ENCODE measurements at regions not wholly inside any gene's neighbourhood (a gene's known extent, or its start where the extent isn't known, plus 50 kb on each side); places are given as distances from the start of the nearest gene placed in this dataset.

DNA sequence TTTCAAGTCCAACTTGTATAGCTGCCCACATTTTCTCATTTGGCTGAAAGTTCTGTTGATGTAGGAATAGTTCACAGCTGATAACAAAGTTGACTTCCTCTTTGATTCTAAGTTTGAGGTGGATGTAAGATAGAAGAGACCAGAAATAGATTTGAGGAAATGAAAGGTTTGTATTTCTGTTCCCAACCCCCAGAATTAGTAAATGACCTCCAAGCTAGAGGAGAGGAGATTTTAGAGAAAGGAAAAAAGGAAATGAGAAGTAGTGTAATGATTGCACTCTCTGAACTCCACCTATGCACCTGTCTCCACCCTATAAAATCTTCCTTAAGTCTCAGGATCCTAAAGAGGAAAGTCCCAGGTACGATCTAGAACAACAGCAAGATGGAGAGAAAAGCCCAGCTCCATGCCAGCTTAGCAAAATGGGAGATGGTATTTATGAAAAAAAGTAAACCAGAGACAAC is 130.4 kb upstream of the POC5 start (continued):
- TF ChIP-seq NFYA (IDR thresholded peaks at IDR 0.05; ENCODE audit: borderline replicate concordance, low read depth, low read length) (no peak), NRF1 (conservative IDR thresholded peaks at IDR 0.05; ENCODE audit: low read depth, low read length) (no peak), SMC3 (IDR thresholded peaks at IDR 0.05; ENCODE audit: borderline replicate concordance, low read length) (peak; percentile 7; the same call in 1 of the 2 replicates), SPI1 (IDR thresholded peaks at IDR 0.05; ENCODE audit: borderline replicate concordance, insufficient read depth, low read depth, low read length) (peak; percentile 99), ZZZ3 (IDR thresholded peaks at IDR 0.05; ENCODE audit: control insufficient read depth, insufficient read length, low read depth) (no peak), ZNF24 (IDR thresholded peaks at IDR 0.05) (peak; percentile 79), HDGF (IDR thresholded peaks at IDR 0.05) (no peak), ESRRA (IDR thresholded peaks at IDR 0.05; ENCODE audit: low read length) (peak; percentile 91; the same call in 1 of the 2 replicates), CREB1 (IDR thresholded peaks at IDR 0.05; ENCODE audit: low read depth) (no peak; the same call in 1 of the 2 replicates), ASH2L (IDR thresholded peaks at IDR 0.05; ENCODE audit: borderline replicate concordance, low read depth) (no peak), EZH2 (IDR thresholded peaks at IDR 0.05; ENCODE audit: borderline replicate concordance, control insufficient read depth, low read depth, low read length) (no peak), CHD4 (IDR thresholded peaks at IDR 0.05) (no peak), PAX5 (IDR thresholded peaks at IDR 0.05; ENCODE audit: borderline replicate concordance, low read depth, low read length) (peak; percentile 81; the same call in 1 of the 2 replicates), SIN3A (IDR thresholded peaks at IDR 0.05; ENCODE audit: low read depth, low read length) (no peak), NFXL1 (IDR thresholded peaks at IDR 0.05; ENCODE audit: borderline replicate concordance) (no peak), JUNB (IDR thresholded peaks at IDR 0.05) (peak; percentile 97), FOXK2 (IDR thresholded peaks at IDR 0.05) (no peak), BRCA1 (IDR thresholded peaks at IDR 0.05; ENCODE audit: low read depth, low read length) (no peak)
- TF ChIP-seq, protein P1, sequence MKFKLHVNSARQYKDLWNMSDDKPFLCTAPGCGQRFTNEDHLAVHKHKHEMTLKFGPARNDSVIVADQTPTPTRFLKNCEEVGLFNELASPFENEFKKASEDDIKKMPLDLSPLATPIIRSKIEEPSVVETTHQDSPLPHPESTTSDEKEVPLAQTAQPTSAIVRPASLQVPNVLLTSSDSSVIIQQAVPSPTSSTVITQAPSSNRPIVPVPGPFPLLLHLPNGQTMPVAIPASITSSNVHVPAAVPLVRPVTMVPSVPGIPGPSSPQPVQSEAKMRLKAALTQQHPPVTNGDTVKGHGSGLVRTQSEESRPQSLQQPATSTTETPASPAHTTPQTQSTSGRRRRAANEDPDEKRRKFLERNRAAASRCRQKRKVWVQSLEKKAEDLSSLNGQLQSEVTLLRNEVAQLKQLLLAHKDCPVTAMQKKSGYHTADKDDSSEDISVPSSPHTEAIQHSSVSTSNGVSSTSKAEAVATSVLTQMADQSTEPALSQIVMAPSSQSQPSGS (IDR thresholded peaks at IDR 0.05; ENCODE audit: low read length): peak; percentile 97
- TF ChIP-seq, protein P2, sequence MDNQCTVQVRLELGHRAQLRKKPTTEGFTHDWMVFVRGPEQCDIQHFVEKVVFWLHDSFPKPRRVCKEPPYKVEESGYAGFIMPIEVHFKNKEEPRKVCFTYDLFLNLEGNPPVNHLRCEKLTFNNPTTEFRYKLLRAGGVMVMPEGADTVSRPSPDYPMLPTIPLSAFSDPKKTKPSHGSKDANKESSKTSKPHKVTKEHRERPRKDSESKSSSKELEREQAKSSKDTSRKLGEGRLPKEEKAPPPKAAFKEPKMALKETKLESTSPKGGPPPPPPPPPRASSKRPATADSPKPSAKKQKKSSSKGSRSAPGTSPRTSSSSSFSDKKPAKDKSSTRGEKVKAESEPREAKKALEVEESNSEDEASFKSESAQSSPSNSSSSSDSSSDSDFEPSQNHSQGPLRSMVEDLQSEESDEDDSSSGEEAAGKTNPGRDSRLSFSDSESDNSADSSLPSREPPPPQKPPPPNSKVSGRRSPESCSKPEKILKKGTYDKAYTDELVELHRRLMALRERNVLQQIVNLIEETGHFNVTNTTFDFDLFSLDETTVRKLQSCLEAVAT (IDR thresholded peaks at IDR 0.05): 0 out of 2 replicates have a peak, but pooled peaks have one; percentile 46
- TF ChIP-seq, protein P3, sequence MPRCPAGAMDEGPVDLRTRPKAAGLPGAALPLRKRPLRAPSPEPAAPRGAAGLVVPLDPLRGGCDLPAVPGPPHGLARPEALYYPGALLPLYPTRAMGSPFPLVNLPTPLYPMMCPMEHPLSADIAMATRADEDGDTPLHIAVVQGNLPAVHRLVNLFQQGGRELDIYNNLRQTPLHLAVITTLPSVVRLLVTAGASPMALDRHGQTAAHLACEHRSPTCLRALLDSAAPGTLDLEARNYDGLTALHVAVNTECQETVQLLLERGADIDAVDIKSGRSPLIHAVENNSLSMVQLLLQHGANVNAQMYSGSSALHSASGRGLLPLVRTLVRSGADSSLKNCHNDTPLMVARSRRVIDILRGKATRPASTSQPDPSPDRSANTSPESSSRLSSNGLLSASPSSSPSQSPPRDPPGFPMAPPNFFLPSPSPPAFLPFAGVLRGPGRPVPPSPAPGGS (IDR thresholded peaks at IDR 0.05; ENCODE audit: borderline replicate concordance, insufficient read depth, low read depth, low read length, poor library complexity, severe bottlenecking): peak; percentile 87
- TF ChIP-seq, protein P4, sequence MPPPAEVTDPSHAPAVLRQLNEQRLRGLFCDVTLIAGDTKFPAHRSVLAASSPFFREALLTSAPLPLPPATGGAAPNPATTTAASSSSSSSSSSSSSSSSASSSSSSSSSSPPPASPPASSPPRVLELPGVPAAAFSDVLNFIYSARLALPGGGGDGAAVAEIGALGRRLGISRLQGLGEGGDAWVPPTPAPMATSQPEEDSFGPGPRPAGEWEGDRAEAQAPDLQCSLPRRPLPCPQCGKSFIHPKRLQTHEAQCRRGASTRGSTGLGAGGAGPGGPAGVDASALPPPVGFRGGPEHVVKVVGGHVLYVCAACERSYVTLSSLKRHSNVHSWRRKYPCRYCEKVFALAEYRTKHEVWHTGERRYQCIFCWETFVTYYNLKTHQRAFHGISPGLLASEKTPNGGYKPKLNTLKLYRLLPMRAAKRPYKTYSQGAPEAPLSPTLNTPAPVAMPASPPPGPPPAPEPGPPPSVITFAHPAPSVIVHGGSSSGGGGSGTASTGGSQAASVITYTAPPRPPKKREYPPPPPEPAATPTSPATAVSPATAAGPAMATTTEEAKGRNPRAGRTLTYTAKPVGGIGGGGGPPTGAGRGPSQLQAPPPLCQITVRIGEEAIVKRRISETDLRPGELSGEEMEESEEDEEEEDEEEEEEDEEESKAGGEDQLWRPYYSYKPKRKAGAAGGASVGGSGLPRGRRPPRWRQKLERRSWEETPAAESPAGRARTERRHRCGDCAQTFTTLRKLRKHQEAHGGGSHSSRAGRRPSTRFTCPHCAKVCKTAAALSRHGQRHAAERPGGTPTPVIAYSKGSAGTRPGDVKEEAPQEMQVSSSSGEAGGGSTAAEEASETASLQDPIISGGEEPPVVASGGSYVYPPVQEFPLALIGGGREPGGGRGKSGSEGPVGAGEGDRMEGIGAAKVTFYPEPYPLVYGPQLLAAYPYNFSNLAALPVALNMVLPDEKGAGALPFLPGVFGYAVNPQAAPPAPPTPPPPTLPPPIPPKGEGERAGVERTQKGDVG (CRISPR knock-in tag; IDR thresholded peaks at IDR 0.05): no peak
- TF ChIP-seq, protein P5, sequence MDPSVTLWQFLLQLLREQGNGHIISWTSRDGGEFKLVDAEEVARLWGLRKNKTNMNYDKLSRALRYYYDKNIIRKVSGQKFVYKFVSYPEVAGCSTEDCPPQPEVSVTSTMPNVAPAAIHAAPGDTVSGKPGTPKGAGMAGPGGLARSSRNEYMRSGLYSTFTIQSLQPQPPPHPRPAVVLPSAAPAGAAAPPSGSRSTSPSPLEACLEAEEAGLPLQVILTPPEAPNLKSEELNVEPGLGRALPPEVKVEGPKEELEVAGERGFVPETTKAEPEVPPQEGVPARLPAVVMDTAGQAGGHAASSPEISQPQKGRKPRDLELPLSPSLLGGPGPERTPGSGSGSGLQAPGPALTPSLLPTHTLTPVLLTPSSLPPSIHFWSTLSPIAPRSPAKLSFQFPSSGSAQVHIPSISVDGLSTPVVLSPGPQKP (IDR thresholded peaks at IDR 0.05; ENCODE audit: low read depth, low read length): no peak
